GM18519 (cell line): ENCODE measurements at regions not wholly inside any gene's neighbourhood (a gene's known extent, or its start where the extent isn't known, plus 50 kb on each side); places are given as distances from the start of the nearest gene placed in this dataset.
"Not testable (repeated sequence)": the region's sequence is repeated elsewhere in the genome, so short reads cannot be mapped to it uniquely, and the experiment has no call there.

Experiments used
- ATAC-seq: cut with Tn5 transposase; IDR thresholded peaks from one replicate; pipeline ENCODE4 v1.9.1; 2021; ENCODE audit warnings: mild to moderate bottlenecking, moderate library complexity; ENCODE audit not compliant: unreplicated experiment, low FRiP score

DNA sequence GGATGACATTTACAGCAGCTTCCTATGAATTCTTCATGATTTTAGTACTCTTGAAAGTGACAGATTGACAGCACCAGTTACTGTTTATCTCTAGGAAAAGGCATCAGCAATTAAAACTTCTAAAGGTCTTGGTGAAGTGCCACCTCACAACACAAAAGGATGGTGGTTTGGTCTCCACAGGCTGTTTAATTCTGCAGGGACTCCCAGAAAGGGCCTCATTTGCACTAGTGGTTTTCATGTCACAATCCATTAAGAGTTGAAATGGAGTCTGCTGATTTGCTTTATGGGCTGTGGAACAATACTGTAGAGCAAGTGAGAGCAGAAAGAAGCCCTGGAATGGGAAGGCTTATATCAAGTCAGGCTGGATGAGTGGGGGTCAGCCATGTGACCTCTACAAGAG lies 225.3 kb upstream of the KCNMB2 start:
- ATAC-seq: no peak

DNA sequence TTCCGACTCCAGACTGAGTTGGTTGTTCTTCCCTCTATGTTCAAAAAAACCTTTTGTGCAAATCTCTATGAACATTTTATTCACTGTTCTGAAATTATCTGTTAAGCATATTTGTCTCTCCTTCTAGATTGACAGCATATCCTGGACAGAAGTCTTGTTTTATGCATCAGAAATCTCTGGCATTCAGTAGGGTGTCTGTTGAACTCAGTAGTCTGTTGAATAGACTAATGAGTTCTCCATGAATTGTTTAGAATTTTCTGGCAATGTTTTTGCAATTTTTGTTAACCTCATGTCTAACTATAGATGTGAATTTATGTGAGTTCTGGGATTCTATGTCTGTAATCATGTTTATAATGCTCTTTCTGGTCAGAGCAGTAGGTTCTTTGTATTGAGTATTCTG lies 222.5 kb upstream of the KCNMB2 start:
- ATAC-seq: no peak

DNA sequence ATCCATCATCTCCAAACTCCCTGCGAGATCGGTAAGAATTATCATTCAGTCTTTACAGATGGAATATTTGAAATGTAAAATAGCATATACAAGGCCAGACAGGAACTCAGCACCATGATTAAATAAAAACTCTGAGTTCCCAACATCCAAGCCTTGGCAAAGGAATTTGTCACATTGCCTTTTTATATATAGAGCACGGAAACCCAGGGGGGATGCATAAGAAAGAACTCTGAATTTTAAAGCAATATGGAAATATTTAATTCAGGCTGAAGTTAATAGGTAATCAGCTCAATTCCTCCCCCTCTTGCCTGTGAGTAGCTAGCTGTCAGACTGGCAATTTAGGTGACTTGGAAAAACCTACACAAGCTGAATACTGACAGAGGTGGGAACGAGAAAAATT lies 217.9 kb upstream of the KCNMB2 start:
- no peak for ATAC-seq

DNA sequence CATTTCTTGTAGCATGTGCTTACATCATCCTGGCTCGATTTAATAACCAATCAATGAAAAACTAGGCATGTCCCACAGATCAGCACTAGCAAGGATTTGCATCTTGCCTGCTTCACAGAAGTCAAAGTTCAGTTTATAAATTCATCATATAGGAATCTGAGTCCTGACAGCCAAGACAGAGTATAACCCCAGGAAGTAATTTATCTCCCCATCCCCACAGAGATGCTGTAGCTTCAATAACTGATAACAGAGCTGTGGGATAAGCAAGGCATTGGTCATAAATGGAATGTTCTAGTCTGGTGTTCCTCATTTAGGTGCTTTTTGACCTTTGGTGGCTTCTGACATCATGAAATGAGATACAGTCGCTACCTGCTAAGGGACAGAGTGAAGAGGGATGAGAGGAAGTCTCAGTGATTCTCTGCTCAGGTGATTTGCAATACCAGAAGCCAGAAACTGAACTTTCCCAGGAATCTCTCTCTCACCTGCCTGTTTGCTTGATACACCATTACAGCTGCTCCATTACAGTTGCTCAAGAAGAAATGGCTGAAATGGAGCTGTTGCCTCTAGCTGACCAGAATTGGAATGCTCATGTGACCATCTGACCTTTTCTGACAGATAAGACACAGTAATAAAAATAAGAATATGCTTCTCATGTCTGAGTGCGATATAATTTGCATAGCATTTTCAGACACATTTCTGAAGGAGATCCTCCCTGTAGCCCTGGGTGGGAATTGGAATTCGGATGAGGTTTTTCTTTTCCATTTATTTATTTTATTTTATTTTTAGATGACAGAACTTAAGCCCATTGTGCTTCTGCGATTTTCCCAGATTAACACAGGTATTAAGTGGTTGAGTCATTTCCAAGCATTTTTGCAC lies 217.1 kb upstream of the KCNMB2 start:
- ATAC-seq: no peak

DNA sequence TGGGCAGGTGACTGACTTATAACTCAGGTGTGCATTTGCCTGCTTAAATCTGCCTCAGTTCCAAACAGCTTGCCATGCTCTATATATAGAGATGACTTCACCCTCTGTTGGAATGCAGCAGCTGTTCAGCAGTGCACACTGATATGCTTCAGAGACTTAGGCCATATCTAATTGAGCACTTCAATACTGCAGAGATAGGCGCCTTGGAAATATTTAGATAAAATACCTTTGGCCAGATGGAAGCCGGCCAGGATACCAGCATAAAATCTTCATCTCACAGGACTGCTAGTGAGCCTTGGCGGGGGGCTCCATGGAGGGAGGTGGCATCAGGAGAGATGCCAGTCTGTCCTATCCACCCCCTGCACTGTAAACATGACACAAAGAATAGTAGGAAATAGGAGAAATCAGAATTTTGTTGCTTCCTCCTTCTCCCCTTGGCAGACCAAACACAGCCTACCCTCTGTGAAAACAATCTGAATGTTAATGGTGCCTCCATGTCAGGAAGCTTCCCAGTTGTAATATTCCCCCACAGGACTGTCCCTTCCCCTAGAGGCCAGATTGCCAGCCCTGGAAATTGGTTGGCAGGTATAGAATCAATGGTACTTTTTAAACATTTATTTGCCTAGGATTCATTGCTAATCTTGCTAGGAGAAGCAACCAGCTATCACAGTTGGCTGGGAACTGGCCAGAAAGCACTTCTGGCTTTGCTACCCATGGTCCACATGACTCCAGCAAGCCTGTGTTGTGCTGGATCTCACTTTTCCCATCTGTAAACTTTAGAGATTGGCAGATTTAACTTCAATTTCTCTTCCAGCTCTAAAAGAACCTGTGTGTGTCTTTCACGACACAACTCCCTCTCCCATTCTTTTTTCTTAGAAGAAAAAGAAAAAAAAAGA lies 215.5 kb upstream of the KCNMB2 start:
- ATAC-seq: no peak

DNA sequence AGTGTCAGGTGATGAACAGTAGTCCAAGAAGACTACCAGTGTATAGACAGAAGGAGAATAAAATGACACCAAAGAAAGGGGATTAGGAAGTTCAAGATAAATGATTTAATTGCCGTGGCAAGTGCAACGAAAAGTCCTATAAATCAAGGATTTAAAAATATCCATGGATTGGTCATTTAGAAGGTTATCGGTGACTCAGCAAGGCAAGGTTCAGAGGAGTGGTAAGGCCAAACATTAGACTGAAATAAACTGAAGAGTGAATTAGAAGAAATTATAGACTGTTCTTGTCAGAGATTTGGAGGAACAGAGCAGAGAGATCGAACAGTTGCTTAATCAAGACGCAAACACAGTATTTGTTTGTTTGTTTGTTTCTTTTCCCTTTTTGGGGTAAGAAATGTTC lies 211.9 kb upstream of the KCNMB2 start:
- ATAC-seq: no peak

DNA sequence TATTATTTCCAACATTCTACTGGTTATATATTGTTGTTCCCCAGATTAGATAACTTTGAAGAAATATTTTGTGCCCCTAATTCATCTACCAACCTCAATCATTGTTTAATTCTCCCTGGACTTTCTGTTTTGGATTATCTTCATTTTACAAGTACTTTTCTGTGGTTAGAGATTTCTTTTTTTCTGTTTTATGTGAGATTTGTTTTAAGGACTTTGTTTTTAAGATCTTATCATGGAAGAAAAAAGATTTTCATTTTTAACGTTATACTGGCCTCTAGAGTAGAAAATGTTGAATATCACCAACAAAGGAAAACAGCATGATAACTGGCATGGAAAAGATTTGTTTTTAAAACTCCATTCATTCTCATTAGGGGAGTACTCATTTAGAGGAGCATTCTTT lies 210.9 kb upstream of the KCNMB2 start:
- no peak for ATAC-seq

DNA sequence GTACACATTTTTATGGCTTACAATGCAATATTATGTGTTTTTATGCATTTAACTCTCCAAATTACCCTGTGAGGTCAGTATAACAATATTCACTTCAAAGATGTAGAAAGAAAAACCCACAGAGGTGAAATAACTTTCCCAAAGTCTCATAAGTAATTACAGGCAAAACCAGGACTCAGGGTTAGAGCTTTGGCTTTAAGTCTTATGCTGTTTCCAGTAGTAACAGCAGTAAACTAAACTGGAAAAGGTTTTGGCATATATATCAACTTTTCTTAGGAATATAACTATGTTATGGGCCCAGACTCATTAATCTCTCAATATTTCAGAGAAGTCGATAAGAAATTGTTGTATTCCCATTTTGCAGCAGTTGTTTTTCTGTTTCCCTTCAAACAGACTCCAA lies 206.3 kb upstream of the KCNMB2 start:
- ATAC-seq: no peak

DNA sequence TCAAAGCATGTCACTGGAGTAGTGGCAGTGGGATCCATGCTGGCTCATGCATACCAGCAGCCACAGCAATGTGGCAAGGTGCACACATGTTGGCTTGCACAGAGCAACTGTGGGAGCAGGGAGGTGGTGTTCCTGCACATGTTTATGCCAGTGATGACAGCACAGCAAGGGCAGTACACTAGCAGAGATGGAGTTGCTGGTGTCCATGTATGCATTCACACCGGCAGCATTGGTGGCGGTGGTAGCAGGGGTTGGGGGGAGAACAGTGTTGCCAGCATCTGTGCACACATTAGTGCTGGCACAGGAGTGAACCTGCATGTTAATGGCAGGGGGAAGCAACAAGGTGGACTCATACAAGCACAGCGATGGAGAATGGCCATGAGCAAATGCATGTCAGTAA lies 202.0 kb upstream of the KCNMB2 start:
- ATAC-seq: no peak

DNA sequence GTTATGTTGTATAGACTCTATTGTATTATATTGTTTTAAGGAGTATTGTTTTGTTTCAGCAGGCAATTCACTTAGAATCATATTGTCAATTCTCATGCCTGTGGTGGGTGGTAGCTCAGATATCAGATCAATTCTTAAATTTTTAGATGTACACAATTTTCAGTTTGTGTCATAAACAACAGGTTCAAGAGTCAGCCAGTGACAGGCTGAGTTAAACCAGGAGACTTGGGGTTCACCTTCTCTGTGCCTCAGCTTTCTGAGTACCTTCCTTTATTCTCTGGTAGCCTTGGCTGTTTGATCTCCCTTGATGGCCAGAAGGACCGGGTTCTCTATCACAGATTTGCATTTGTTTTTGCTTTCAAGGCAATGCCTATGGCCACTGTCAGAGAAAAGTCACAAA lies 199.9 kb upstream of the KCNMB2 start:
- ATAC-seq: no peak

DNA sequence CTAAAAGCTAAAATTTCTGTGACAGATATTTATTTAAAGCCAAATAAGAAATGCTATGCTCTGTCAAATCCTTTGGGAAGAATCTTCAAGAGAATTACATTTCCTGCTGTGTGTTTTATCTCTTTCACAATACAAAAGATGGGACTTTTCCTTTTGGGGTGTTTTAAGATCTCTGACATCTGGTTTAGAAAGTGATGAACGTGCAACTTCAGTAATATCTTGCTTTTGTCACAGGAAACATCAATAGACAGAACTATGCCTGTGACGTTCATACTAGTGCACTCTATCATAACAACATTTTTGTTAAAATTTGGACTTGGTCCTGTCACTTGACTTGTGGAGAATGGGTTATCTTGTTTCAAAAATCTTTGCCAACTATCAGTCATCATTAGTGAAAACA lies 195.7 kb upstream of the KCNMB2 start:
- ATAC-seq: no peak

DNA sequence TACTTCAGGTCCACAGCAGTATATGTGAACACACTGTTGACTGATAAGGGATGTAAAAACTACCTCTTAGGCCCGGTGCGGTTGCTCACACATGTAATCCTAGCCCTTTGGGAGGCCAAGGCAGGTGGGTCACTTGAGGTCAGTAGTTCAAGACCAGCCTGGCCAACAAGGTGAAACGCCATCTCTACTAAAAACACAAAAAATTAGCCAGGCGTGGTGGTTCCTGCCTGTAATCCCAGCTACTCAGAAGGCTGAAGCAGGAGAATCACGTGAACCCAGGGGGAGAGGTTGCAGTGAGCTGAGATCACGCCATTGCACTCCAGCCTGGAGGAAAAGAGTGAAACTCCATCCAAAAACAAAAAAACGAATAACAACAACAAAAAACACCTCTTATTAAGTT lies 194.6 kb upstream of the KCNMB2 start:
- ATAC-seq: no peak

DNA sequence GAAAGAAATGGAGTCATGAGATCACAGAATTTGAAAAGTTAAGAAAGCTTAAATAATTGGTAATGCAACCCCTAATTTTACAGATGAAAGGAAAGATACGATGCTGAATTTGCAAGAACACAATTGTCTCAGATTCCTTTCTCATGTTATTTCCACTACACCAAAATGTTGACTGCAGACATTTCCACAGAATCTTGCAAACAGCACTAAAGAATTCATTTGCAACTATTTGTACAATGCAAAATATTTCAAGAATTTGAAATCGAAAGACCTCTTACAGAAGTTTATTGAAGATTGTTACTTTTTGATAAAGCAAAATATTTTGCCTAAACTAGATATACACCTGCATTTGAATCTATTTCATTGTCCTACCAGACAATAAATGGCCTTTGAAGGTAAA lies 194.1 kb upstream of the KCNMB2 start:
- no peak for ATAC-seq

DNA sequence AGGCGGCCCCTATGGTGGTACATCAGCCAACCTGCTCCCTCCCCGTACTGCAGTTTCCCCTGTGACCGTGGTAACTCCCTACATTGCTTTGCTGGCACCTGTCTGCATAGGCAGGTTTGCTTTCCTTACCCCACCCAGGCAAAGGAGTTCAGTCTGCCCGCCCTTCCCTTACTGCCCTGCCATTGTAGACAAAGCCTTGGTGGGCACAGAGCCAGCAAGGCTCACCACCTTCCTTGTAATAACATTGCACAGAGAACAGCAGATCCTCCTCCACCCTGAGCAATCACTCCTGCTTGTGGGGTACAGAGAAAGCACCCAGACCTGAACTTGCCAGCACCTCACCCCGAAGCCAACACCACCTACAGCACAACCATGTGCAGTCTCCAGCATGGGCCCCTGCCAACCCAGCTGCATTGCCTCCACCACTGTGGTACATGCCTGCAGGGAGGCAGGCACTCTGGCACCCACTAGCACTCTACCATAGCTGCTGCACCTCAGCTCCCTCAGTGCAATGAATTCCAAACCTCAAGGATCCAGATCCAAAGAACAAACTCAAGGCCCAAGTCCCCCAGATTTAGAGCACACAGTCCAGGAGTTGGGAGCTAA lies 192.7 kb upstream of the KCNMB2 start:
- no peak for ATAC-seq

DNA sequence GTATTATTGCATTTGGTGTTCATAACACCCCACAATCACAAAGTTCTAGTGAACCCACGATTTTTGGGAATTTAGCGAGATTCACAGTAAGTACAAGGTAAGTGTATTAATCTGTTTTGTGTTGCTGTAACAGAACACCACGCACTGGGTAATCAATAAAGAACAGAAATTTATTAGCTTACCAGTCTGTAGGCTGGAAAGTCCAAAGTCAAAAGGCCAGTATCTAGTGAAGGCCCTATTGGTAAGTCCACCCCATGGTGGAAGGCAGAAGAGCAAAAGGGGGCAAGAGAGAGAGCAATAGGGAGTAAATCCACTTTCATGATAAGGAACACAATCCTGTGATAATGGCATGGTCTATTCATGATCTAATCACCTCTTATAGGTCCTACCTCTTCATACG lies 190.3 kb upstream of the KCNMB2 start:
- ATAC-seq: no peak

DNA sequence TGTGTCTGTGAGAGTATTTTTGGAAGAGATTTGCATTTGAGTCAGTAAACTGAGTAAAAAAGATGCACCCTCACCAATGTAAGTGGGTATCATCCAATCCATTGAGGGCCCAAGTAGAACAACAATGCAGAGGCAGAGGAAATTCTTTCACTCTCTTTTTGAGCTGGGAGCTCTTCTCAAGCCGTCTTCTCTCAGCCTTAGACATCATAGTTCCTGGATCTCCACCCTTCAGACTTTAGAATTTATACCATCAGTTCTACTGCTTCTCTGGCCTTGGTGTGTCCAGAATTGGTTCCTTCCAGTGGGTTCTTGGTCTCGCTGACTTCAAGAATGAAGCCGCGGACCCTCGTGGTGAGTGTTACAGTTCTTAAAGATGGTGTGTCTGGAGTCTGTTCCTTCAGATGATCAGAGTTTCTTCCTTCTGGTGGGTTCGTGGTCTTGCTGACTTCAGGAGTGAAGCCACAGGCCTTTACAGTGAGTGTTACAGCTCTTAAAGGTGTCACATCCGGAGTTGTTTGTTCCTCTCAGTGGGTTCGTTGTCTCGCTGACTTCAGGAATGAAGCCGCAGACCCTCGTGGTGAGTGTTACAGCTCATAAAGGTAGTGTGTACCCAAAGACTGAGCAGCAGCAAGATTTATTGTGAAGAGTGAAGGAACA lies 187.5 kb upstream of the KCNMB2 start:
- not testable (repeated sequence) for ATAC-seq

DNA sequence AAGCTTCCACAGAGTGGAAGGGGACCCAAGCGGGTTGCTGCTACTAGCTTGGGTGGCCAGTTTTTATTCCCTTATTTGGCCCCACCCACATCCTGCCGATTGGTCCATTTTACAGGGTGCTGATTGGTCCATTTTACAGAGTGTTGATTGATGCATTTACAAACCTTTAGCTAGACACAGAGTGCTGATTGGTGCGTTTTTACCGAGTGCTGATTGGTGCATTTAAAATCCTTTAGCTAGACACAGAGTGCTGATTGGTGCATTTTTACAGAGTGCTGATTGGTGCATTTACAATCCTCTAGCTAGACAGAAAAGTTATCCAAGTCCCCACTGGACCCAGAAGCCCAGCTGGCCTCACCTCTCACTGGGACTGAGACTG lies 187.0 kb upstream of the KCNMB2 start:
- not testable (repeated sequence) for ATAC-seq

DNA sequence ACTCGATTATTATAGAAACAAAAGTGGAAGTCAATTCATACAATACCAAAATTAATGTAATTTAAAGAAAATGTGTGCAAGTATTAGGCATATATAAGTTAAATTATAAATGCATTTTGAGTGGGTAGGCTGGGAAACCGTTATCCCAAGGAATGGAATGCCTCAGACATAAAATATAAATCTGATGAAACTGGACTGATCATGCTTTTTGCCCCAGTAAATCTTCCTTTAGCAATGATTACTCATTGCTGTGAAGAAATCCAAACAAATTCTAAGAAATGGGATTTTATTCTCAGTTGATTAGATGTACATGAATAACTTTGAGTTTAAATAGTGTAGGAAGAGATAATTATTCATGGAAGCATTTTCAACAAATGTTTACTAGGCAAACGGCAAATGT lies 185.5 kb upstream of the KCNMB2 start:
- no peak for ATAC-seq

DNA sequence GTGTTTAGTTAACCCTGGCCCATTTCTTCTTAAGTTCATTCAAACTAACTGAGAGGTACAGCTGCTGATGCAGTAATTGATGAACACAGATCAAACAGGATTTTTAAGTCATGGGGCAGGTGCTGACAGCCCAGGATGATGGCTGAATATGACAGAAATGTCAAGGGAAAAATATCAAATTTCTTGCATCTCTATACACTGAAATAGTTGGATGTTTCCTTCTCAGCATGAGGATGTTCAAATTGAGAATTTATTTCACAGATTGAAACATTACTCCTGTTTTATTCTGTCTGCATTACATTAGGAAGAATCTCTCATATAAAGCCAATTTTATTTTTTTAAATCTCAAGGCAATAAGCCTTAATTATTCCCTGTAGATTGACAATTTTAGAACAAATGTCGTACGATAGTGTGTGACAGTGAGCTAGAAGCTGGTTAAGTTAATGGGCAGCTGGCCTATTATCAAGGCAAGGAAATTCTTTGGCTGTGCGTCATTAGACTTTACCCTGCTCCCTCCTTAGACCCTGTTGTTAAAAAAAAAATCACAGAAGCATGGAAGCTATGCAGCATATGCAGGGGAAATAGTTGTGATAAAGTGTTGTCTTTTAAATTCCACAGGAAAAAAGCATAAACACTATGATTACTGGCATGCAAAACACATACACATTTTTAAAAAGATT lies 183.8 kb upstream of the KCNMB2 start:
- no peak for ATAC-seq

DNA sequence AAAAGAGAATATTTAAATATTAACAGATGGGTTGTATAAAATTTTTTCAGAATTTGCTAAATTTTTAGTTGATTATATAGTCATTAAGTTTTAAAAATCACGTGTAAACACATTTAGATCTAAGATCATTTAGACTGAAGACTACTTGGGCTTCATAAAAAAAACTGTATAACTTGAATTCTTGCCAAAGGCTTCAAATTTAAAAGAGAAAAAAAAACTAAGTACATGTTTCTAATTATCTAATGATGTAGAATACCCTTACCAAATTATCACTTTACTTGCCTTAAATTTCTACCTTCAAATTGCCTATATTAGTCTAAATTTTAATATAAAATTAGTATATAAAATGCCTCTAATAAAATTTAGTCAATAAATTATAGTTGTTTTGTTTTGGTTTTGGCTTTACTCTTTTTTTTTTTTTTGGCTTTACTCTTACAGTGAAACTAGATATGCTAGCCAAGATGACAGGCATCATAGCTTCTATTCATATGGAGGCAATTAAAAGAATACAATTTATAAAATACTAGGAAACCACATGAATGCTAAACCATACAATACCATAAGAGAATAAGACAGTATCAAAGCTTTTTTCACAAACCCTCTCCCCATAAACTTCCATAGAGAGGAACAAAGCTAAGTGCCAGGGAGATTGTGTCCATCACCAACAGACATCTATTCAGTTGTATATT lies 183.1 kb upstream of the KCNMB2 start:
- ATAC-seq: no peak
